HG03439 (cell line): ENCODE measurements at regions not wholly inside any gene's neighbourhood (a gene's known extent, or its start where the extent isn't known, plus 50 kb on each side); places are given as distances from the start of the nearest gene placed in this dataset.

ENCODE experiments used
- ATAC-seq: cut with Tn5 transposase; IDR thresholded peaks from one replicate; pipeline ENCODE4 v1.9.1; 2021; ENCODE audit warnings: mild to moderate bottlenecking, moderate library complexity; ENCODE audit not compliant: unreplicated experiment

GRCh38 chr9:81214975-81215374 lies 474.4 kb downstream of the TLE1 start:
- ATAC-seq = no peak

GRCh38 chr9:81213456-81213855 lies 475.9 kb downstream of the TLE1 start:
- ATAC-seq = no peak

GRCh38 chr9:81211741-81212140 lies 477.6 kb downstream of the TLE1 start:
- no peak for ATAC-seq

- no peak for ATAC-seq
These were observed 481.7 kb downstream of the TLE1 start for GRCh38 chr9:81207651-81208050.

- ATAC-seq = no peak
These were observed 487.1 kb downstream of the TLE1 start for GRCh38 chr9:81202292-81202691.

GRCh38 chr9:81195206-81195605 lies 494.1 kb downstream of the TLE1 start:
- no peak for ATAC-seq

- no peak for ATAC-seq
These were observed 495.7 kb downstream of the TLE1 start for GRCh38 chr9:81193362-81194339.

GRCh38 chr9:81191222-81191621 lies 498.1 kb downstream of the TLE1 start:
- ATAC-seq = no peak

GRCh38 chr9:81190659-81191058 lies 498.7 kb downstream of the TLE1 start:
- ATAC-seq = no peak

- ATAC-seq = no peak
These were observed 505.6 kb downstream of the TLE1 start for GRCh38 chr9:81183761-81184160.

GRCh38 chr9:81182431-81182830 lies 506.9 kb downstream of the TLE1 start:
- no peak for ATAC-seq

- no peak for ATAC-seq
These were observed 515.3 kb downstream of the TLE1 start for GRCh38 chr9:81174023-81174422.

- no peak for ATAC-seq
These were observed 517.7 kb downstream of the TLE1 start for GRCh38 chr9:81171689-81172088.

- ATAC-seq = no peak
These were observed 527.0 kb downstream of the TLE1 start for GRCh38 chr9:81162361-81162760.

GRCh38 chr9:81156381-81156780 lies 533.0 kb downstream of the TLE1 start:
- ATAC-seq = no peak

GRCh38 chr9:81150016-81150625 lies 539.2 kb downstream of the TLE1 start:
- no peak for ATAC-seq

- no peak for ATAC-seq
These were observed 542.5 kb downstream of the TLE1 start for GRCh38 chr9:81146684-81147337.

- no peak for ATAC-seq
These were observed 543.1 kb downstream of the TLE1 start for GRCh38 chr9:81146241-81146640.

- ATAC-seq = no peak
These were observed 543.9 kb downstream of the TLE1 start for GRCh38 chr9:81145331-81145963.

GRCh38 chr9:81141961-81142360 lies 547.4 kb downstream of the TLE1 start:
- ATAC-seq = no peak

- no peak for ATAC-seq
These were observed 551.3 kb downstream of the TLE1 start for GRCh38 chr9:81137976-81138568.
